Adrenal gland (tissue), 5 donors: ENCODE measurements at regions not wholly inside any gene's neighbourhood (a gene's known extent, or its start where the extent isn't known, plus 50 kb on each side); places are given as distances from the start of the nearest gene placed in this dataset.

Experiments
- CTCF ChIP-seq, 6 experiments: fragments of 450-650 bp in 4 of 6; fragments of 200-600 bp in 2 of 6; sonication (generic) in 1 of 6; IDR thresholded peaks; 1 replicate in 5 of 6; 2 replicates in 1 of 6; pipeline versions ENCODE4 v1.5.1 to v1.8.0; 2016 to 2021; ENCODE audit warnings: antibody characterized with exemption in 6 of 6, mild to moderate bottlenecking in 2 of 6, moderate library complexity in 1 of 6
- POLR2A ChIP-seq, 2 donors: fragments of 450-650 bp; IDR thresholded peaks; one replicate each; pipeline ENCODE4 v1.6.1; 2017; ENCODE audit warnings: antibody characterized with exemption in 2 of 2, mild to moderate bottlenecking in 2 of 2, moderate library complexity in 1 of 2
- donor health status: DM: no; HTN: no; CAD: no.

GRCh38 chr11:69961738-69962137 is 116.4 kb upstream of the ANO1 start:
- TF ChIP-seq POLR2A (IDR thresholded peaks at IDR 0.05) (no peak), CTCF (IDR thresholded peaks at IDR 0.05) (no peak)
